ENCODE measurements at regions not wholly inside any gene's neighbourhood (a gene's known extent, or its start where the extent isn't known, plus 50 kb on each side); places are given as distances from the start of the nearest gene placed in this dataset.

DNA sequence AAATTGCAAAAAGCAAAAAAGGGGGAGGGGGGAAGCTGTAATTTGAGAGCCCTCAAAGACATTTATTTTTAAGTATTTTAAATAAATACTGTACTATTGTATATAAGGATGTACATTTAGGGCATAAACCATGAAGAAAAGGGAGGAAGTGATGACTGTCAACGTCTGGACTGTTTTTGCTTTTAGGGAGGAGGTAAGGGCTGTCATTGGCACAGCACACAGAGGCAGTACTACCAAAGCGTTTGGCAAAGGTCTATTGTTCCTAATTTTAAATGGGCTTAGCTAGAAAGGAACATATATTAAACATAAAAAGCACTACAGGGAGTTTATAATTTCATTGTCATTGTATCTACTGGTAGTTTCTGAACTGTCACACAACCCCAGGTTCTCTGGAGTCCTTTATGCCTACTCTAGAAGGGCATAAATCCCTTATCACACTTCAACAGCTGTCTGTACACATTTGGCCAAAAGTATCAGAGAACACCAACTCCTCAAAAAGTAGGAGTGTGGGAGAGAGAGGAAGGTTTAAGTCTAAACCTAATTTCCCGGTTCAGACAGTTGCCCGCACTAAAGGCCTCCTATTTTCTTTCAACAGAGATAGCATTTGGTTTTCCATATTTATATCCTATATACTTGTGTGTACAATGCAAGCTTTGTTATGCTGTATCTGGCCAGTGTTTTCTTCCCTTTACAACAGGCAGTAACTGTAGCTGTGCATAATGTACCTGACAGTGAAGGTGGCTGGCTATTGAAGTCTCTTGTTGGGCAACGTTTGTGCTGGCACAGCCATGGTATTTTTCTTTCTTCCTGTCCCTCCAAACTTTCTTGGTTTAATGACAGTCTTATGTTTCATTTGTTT is 406.2 kb downstream of the KLF5 start:
- no peak for TF ChIP-seq EZH2 (IDR thresholded peaks at IDR 0.05; ENCODE audit: borderline replicate concordance, low read length)
- TF ChIP-seq, protein P1, sequence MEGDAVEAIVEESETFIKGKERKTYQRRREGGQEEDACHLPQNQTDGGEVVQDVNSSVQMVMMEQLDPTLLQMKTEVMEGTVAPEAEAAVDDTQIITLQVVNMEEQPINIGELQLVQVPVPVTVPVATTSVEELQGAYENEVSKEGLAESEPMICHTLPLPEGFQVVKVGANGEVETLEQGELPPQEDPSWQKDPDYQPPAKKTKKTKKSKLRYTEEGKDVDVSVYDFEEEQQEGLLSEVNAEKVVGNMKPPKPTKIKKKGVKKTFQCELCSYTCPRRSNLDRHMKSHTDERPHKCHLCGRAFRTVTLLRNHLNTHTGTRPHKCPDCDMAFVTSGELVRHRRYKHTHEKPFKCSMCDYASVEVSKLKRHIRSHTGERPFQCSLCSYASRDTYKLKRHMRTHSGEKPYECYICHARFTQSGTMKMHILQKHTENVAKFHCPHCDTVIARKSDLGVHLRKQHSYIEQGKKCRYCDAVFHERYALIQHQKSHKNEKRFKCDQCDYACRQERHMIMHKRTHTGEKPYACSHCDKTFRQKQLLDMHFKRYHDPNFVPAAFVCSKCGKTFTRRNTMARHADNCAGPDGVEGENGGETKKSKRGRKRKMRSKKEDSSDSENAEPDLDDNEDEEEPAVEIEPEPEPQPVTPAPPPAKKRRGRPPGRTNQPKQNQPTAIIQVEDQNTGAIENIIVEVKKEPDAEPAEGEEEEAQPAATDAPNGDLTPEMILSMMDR (IDR thresholded peaks at IDR 0.05; ENCODE audit: low read length): no peak
